Right kidney (tissue), 1 donor: ENCODE measurements at regions not wholly inside any gene's neighbourhood (a gene's known extent, or its start where the extent isn't known, plus 50 kb on each side); places are given as distances from the start of the nearest gene placed in this dataset.

Source experiments
- DNase-seq: peaks from one replicate; pipeline ENCODE4 v3.0.0-alpha.2; 2016

- DNase-seq = no peak
Observed at GRCh38 chr11:71309181-71309580, 56.8 kb upstream of the SHANK2 start.

GRCh38 chr11:71307811-71308645 is 55.7 kb upstream of the SHANK2 start:
- DNase-seq = no peak

GRCh38 chr11:71305451-71306125 is 53.2 kb upstream of the SHANK2 start:
- no peak for DNase-seq

GRCh38 chr11:71305041-71305440 is 52.7 kb upstream of the SHANK2 start:
- DNase-seq = no peak

GRCh38 chr11:71304491-71304890 is 52.1 kb upstream of the SHANK2 start:
- DNase-seq = no peak

GRCh38 chr11:71304045-71304444 is 51.7 kb upstream of the SHANK2 start:
- DNase-seq = no peak

- DNase-seq = no peak
Observed at GRCh38 chr11:71302911-71303310, 50.5 kb upstream of the SHANK2 start.

- DNase-seq = no peak
Observed at GRCh38 chr11:71302534-71302909, 50.1 kb upstream of the SHANK2 start.
